ENCODE measurements at regions not wholly inside any gene's neighbourhood (a gene's known extent, or its start where the extent isn't known, plus 50 kb on each side); places are given as distances from the start of the nearest gene placed in this dataset.
A peak's percentile ranks its signal among the peaks of the same experiment; 100 is the strongest.

DNA sequence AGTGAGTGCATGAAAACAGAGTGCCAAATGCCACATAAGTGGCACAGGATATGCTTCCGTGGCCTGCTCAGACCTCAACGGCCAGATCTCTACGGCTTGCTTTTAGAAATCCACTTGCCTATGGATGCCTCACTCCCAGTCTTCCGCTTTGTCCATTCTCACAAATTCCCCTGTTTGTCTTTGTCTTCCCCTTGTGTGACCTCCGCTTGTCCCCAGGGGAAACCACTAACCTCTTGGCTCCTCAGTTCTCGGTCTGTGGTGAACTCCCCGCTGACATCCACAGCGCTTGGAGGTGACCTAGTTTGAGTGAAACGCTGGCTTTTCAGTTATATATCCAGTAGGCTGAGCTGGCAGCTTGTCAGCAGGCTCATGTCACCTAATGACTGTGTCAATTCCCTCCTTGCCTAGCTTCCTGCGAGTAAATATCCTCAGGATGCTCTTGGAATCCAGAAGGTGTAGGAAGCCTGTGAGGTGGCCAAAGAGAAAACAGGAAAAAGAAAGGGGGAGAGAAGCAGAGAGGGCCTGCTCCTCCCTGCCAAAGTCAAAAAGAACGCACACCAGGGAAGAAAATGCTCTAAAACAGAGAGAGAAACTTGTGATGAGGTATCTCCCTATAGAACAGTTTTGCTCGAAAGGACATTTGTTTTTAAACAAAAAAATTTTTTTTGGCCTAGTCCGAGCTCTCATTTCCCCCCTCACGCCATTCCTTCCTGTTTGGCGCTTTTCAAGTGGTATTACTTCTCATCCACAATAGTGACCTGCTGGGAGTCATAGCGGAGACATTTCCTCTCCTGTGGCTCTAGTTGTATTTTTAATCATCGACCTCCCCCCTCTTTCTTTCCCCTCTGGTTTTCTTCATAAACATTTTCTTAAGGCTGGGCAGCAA lies 101.6 kb upstream of the SPRY4 start:
- H3K4me1 ChIP-seq = peaks cover 23% of the 10 kb centered on the region
- no peak for DNase-seq
- H3K27me3 ChIP-seq (ENCODE audit: low read depth) = no peaks in the 10 kb centered on the region
- H3K9me3 ChIP-seq = no peaks in the 10 kb centered on the region
- ATAC-seq = peak in 1 of 2 donors; percentile 61
- intact Hi-C loops (cut with DNase I) = no loop called here
- H3K36me3 ChIP-seq = no peaks in the 10 kb centered on the region
- TF ChIP-seq CTCF (IDR thresholded peaks at IDR 0.05) = no peak
- H3K4me3 ChIP-seq = no peak overlapping the region
- peak overlapping the region; percentile 21 for H3K27ac ChIP-seq

GRCh38 chr5:142425286-142426065 lies 100.7 kb upstream of the SPRY4 start:
- Histone ChIP-seq H3K27ac (no peak overlapping the region), H3K4me3 (no peak overlapping the region), H3K27me3 (ENCODE audit: low read depth) (no peaks in the 10 kb centered on the region), H3K4me1 (peaks cover 29% of the 10 kb centered on the region), H3K36me3 (no peaks in the 10 kb centered on the region), H3K9me3 (no peaks in the 10 kb centered on the region)
- DNase-seq (no peak), ATAC-seq (no peak)
- no peak for TF ChIP-seq CTCF (IDR thresholded peaks at IDR 0.05)
- intact Hi-C loops (cut with DNase I) = no loop called here

GRCh38 chr5:142422429-142422828 lies 97.6 kb upstream of the SPRY4 start:
- intact Hi-C loops (cut with DNase I) = no loop called here
- ATAC-seq = no peak
- no peak for DNase-seq
- Histone ChIP-seq H3K36me3 (no peaks in the 10 kb centered on the region), H3K27me3 (ENCODE audit: low read depth) (no peaks in the 10 kb centered on the region), H3K4me3 (no peak overlapping the region), H3K9me3 (no peaks in the 10 kb centered on the region), H3K4me1 (peaks cover 37% of the 10 kb centered on the region), H3K27ac (no peak overlapping the region)
- no peak for TF ChIP-seq CTCF (IDR thresholded peaks at IDR 0.05)

GRCh38 chr5:142421621-142422397 lies 97.0 kb upstream of the SPRY4 start:
- ATAC-seq (no peak), DNase-seq (no peak)
- Histone ChIP-seq H3K36me3 (no peaks in the 10 kb centered on the region), H3K9me3 (no peaks in the 10 kb centered on the region), H3K4me3 (no peak overlapping the region), H3K4me1 (peaks cover 32% of the 10 kb centered on the region), H3K27ac (no peak overlapping the region), H3K27me3 (ENCODE audit: low read depth) (no peaks in the 10 kb centered on the region)
- no peak for TF ChIP-seq CTCF (IDR thresholded peaks at IDR 0.05)
- intact Hi-C loops (cut with DNase I) = no loop called here

DNA sequence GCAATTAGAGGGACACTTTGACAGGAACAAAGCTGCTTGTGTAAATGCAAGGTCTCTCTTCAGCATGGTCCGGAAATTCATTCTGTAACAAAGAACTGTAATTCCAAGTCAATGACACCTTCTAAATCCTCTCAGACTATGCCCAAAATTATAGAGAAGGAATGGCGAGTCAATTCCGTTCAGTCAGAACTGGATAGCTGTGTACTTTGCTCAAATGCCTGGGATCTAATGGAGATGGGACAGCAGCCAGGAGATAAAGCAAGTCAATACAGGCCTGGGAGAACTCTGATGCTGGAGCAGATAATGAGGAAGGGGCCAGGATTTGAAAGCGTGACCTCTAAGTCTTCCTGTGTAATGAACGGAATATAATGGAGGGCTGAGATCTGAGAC lies 96.4 kb upstream of the SPRY4 start:
- no peaks in the 10 kb centered on the region for H3K36me3 ChIP-seq
- no peaks in the 10 kb centered on the region for H3K27me3 ChIP-seq (ENCODE audit: low read depth)
- ATAC-seq (no peak), DNase-seq (no peak)
- no peak overlapping the region for H3K4me3 ChIP-seq
- no peak for TF ChIP-seq CTCF (IDR thresholded peaks at IDR 0.05)
- intact Hi-C loops (cut with DNase I) = no loop called here
- H3K4me1 ChIP-seq = peaks cover 28% of the 10 kb centered on the region
- H3K27ac ChIP-seq = no peak overlapping the region
- no peaks in the 10 kb centered on the region for H3K9me3 ChIP-seq
